Activated CD4-positive, alpha-beta T cell treated with anti-CD3 and anti-CD28 coated beads, Interleukin-10, Interleukin-2, amounts not matched to agents 100 ng/mL and 50 ng/mL, durations not matched to agents 16 hours and 8 hours (primary cell): ENCODE measurements at regions not wholly inside any gene's neighbourhood (a gene's known extent, or its start where the extent isn't known, plus 50 kb on each side); places are given as distances from the start of the nearest gene placed in this dataset.

Experiments
- DNase-seq: peaks from one replicate; pipeline ENCODE4 v3.0.0-alpha.2; 2020

GRCh38 chr10:71028066-71028465 is 139.7 kb upstream of the PCBD1 start:
- DNase-seq = no peak

GRCh38 chr10:71029411-71029892 is 141.1 kb upstream of the PCBD1 start:
- DNase-seq = no peak

- no peak for DNase-seq
These were observed 141.5 kb upstream of the PCBD1 start for GRCh38 chr10:71029907-71030306.

- DNase-seq = no peak
These were observed 142.7 kb upstream of the PCBD1 start for GRCh38 chr10:71031026-71031425.

- DNase-seq = no peak
These were observed 143.2 kb upstream of the PCBD1 start for GRCh38 chr10:71031603-71032002.

GRCh38 chr10:71032887-71033286 is 144.5 kb upstream of the PCBD1 start:
- no peak for DNase-seq

- DNase-seq = no peak
These were observed 145.1 kb upstream of the PCBD1 start for GRCh38 chr10:71033396-71033980.

- no peak for DNase-seq
These were observed 147.3 kb upstream of the PCBD1 start for GRCh38 chr10:71035511-71036296.

GRCh38 chr10:71036297-71036966 is 148.1 kb upstream of the PCBD1 start:
- DNase-seq = no peak

- DNase-seq = no peak
These were observed 149.8 kb upstream of the PCBD1 start for GRCh38 chr10:71038091-71038633.

- DNase-seq = no peak
These were observed 150.6 kb upstream of the PCBD1 start for GRCh38 chr10:71038921-71039320.

GRCh38 chr10:71039551-71039950 is 151.2 kb upstream of the PCBD1 start:
- DNase-seq = no peak

GRCh38 chr10:71040343-71040742 is 152.0 kb upstream of the PCBD1 start:
- no peak for DNase-seq

GRCh38 chr10:71040846-71041605 is 152.7 kb upstream of the PCBD1 start:
- DNase-seq = no peak

GRCh38 chr10:71042216-71042615 is 153.9 kb upstream of the PCBD1 start:
- no peak for DNase-seq

- no peak for DNase-seq
These were observed 154.3 kb upstream of the PCBD1 start for GRCh38 chr10:71042699-71043098.

GRCh38 chr10:71043858-71044257 is 155.5 kb upstream of the PCBD1 start:
- DNase-seq = no peak

GRCh38 chr10:71044720-71045119 is 156.4 kb upstream of the PCBD1 start:
- no peak for DNase-seq

GRCh38 chr10:71045204-71045809 is 156.9 kb upstream of the PCBD1 start:
- no peak for DNase-seq

- no peak for DNase-seq
These were observed 157.6 kb upstream of the PCBD1 start for GRCh38 chr10:71045936-71046335.

- DNase-seq = no peak
These were observed 158.4 kb upstream of the PCBD1 start for GRCh38 chr10:71046747-71047146.

- no peak for DNase-seq
These were observed 160.7 kb upstream of the PCBD1 start for GRCh38 chr10:71048971-71049615.
